ENCODE measurements at regions not wholly inside any gene's neighbourhood (a gene's known extent, or its start where the extent isn't known, plus 50 kb on each side); places are given as distances from the start of the nearest gene placed in this dataset.
"Not testable (repeated sequence)": the region's sequence is repeated elsewhere in the genome, so short reads cannot be mapped to it uniquely, and the experiment has no call there.

DNA sequence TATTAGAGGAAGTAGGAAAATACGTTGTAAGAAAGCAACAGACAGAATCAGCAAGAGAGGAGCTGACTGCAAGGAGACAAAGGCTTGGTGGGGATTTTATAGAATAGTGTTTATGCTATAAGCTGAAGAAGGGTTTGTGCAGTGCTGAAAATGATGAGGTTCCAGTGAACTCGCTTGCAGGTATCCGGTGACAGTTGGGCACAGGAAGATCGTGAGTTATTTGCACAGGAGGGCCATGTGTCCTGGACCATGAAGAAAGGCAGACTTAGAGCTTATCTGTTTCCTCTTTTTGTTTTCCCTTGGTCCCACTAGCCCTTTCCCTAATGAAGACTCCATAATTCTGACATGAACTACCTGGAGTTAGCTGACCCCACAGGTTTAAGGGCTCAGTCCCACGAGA lies 61.4 kb downstream of the NXNL2 start:
- CTCF ChIA-PET, result no interaction called here

DNA sequence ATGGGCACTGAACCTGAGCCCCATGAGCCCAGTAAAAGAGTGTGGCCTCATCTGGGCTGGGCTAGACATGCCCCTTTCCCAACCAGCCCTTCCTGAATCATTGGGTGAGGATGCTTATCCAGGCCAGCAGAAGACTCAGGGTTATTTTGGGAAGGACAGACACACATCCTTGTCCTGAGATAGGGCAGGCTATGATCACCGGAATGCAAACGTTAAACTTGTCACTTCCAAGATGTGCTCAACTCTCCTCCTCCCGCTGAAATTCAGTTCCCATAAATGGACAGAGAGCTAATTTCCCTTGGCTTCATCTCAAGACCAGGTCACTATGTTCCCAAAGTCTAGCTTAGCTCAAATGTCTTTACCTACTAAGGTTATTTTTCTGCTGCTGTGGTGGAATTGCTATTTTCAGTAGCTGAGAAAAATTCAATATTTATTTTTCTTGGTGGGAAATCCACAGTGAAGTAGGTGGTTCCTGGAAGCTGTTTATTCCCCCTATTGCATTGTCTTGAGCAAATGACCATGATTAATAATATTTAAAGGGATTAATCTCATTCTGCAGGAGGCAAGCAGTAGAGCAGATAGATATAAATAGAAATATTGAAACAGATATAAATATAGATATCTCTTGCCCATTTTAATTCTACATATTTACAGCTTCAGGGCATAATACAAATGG lies 70.0 kb downstream of the NXNL2 start:
- no peak overlapping the region for H3K27ac Mint-ChIP-seq
- DNase-seq, result no peak
- H3K9me3 Mint-ChIP-seq, result no peaks in the 10 kb centered on the region
- H3K4me3 Mint-ChIP-seq, result no peak overlapping the region
- H3K4me1 Mint-ChIP-seq, result no peaks in the 10 kb centered on the region
- ChIA-PET CTCF (no interaction called here), POLR2A (no interaction called here)
- no peaks in the 10 kb centered on the region for H3K36me3 Mint-ChIP-seq (ENCODE audit: low read depth)
- peaks cover 6% of the 10 kb centered on the region for H3K27me3 Mint-ChIP-seq

More for the DNA sequence above, 61.4 kb downstream of the NXNL2 start:
- no peak for DNase-seq
- Mint-ChIP-seq H3K27ac (no peak overlapping the region), H3K27me3 (peaks cover 35% of the 10 kb centered on the region), H3K36me3 (ENCODE audit: low read depth) (no peaks in the 10 kb centered on the region), H3K4me1 (peaks cover 9% of the 10 kb centered on the region), H3K4me3 (no peak overlapping the region), H3K9me3 (no peaks in the 10 kb centered on the region)
- POLR2A ChIA-PET, result no interaction called here

DNA sequence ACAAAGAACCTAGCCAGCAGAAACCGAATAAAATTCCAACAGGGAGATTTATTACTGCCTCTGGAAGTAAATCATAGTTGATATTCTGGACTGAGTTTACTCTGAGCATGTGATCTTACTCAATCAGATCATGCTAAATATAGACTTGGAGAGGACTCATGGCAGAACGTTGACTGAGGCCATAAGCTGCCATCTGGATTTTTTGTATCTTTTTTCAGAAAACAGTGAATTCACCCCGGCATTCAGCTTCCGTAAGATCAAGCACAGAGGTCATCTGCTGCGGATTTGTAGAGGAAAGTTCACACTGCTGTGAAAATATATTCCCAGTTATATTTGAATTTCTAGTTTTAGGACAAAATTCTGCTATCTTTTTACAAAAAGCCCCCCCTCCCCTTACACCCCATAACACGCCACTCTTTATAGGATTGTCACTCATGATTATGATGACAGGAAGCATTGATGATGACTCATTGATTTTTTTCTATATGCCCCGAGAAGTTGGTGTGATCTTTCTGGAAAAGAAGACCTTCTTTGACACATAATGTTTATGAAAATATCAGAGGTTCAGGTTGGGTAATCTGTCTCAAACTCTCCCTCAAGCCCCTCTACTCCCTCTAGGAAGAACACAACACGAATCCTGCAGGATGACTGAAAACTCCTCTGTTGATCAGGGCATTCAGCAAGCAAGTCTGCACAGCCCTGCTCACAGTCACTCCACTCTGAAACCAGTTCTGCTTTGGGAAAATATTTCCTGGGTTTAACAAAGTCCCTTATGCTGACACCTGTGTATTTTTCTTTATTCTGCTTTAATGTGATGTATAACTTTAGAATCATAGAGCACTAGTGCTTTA lies 70.8 kb downstream of the NXNL2 start:
- ChIA-PET POLR2A (no interaction called here), CTCF (no interaction called here)
- DNase-seq, result no peak
- H3K4me3 Mint-ChIP-seq, result no peak overlapping the region
- H3K27me3 Mint-ChIP-seq, result peaks cover 2% of the 10 kb centered on the region
- no peaks in the 10 kb centered on the region for H3K9me3 Mint-ChIP-seq
- H3K36me3 Mint-ChIP-seq (ENCODE audit: low read depth), result no peaks in the 10 kb centered on the region
- no peak overlapping the region for H3K27ac Mint-ChIP-seq
- H3K4me1 Mint-ChIP-seq, result no peaks in the 10 kb centered on the region

DNA sequence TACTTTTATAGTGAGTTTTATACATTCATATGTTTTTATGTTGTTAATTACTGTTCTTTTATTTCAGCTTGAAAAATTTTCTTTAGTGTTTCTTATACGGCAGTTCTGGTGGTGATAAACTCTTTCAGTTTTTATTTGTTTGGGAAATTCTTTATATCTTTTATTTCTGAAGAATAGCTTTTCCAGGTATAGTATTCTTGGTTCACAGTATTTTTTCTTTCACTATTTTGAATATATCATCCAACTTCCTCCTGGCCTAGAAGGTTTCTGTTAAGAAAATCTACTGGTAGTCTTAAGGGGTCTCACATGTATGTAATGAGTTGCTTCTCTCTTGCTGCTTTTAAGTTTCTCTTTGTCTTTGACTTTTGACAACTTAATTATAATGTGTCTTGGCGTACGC lies 79.4 kb downstream of the NXNL2 start:
- no peak overlapping the region for H3K4me3 Mint-ChIP-seq
- peaks cover 9% of the 10 kb centered on the region for H3K9me3 Mint-ChIP-seq
- DNase-seq, result no peak
- no peak overlapping the region for H3K27ac Mint-ChIP-seq
- H3K36me3 Mint-ChIP-seq (ENCODE audit: low read depth), result no peaks in the 10 kb centered on the region
- CTCF ChIA-PET, result interaction anchor here (0.6 to 1.2 kb wide), 2 partner anchors 35 to 105 kb away, joined by 3 to 7 read pairs; no protein-coding TSS in a partner anchor
- peaks cover 2% of the 10 kb centered on the region for H3K27me3 Mint-ChIP-seq
- POLR2A ChIA-PET, result no interaction called here
- no peaks in the 10 kb centered on the region for H3K4me1 Mint-ChIP-seq

DNA sequence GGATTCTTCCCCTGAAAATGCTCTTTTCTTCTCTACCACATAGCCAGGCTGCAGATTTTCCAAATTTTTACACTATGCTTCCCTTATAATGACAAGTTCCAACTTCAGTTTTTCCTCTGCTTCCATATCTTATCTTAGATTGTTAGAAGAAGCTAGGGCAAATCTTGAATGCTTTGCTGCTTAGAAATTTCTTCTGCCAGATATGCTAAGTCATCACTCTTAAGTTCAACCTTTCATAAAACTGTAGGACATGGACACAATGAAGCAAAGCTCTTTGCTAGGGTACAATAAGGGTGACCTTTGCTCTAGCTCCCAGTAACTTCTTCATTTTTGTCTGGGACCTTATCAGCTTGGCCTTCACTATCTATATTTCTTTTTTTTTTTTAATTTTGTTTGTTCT lies 88.7 kb downstream of the NXNL2 start:
- no peaks in the 10 kb centered on the region for H3K36me3 Mint-ChIP-seq (ENCODE audit: low read depth)
- no peaks in the 10 kb centered on the region for H3K4me1 Mint-ChIP-seq
- H3K27me3 Mint-ChIP-seq, result peaks cover 2% of the 10 kb centered on the region
- H3K4me3 Mint-ChIP-seq, result no peak overlapping the region
- ChIA-PET POLR2A (no interaction called here), CTCF (no interaction called here)
- no peaks in the 10 kb centered on the region for H3K9me3 Mint-ChIP-seq
- no peak for DNase-seq
- no peak overlapping the region for H3K27ac Mint-ChIP-seq

DNA sequence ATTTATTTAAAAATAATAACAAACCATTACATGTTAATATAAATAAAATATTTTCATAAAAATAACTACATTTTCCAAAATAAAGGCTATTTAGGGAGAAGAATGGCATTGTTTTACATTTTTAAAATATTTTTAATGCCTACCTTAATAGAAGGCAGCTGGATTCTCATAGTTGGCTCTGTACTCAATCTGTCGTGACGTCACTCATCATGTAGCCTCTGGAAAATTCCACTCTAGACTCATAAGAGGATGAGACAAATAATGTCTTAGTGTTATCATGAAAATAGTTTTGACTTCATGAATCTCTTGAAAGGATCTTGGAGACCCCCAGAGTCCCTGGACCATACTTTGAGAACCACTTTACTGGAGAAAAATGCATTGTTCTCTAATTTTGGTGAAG lies 93.1 kb downstream of the NXNL2 start:
- H3K27ac Mint-ChIP-seq, result no peak overlapping the region
- H3K4me3 Mint-ChIP-seq, result no peak overlapping the region
- ChIA-PET POLR2A (no interaction called here), CTCF (no interaction called here)
- H3K4me1 Mint-ChIP-seq, result no peaks in the 10 kb centered on the region
- H3K9me3 Mint-ChIP-seq, result no peaks in the 10 kb centered on the region
- no peaks in the 10 kb centered on the region for H3K27me3 Mint-ChIP-seq
- DNase-seq, result no peak
- no peaks in the 10 kb centered on the region for H3K36me3 Mint-ChIP-seq (ENCODE audit: low read depth)

DNA sequence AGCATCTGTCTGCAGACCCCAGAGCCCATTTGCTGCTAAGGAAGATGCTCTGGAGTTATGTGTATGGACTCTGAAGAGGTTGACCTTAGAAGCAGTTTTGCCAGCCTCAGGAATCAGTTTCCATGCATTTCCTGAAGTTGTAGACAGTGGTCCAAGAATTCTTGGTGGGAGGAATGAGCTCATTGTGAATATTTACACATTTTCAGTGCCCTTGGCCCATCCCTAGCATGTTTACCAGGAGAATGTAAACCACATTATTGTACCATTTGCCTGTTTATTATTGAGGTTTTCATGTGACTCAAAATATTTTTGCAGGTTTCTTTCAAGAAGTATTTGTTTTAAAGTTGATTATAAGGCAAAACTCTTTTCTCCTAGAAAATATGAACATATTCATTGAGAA lies 93.8 kb downstream of the NXNL2 start:
- Mint-ChIP-seq H3K27ac (no peak overlapping the region), H3K4me3 (no peak overlapping the region), H3K36me3 (ENCODE audit: low read depth) (no peaks in the 10 kb centered on the region), H3K9me3 (no peaks in the 10 kb centered on the region), H3K27me3 (no peaks in the 10 kb centered on the region), H3K4me1 (no peaks in the 10 kb centered on the region)
- POLR2A ChIA-PET, result no interaction called here
- CTCF ChIA-PET, result no interaction called here
- no peak for DNase-seq

DNA sequence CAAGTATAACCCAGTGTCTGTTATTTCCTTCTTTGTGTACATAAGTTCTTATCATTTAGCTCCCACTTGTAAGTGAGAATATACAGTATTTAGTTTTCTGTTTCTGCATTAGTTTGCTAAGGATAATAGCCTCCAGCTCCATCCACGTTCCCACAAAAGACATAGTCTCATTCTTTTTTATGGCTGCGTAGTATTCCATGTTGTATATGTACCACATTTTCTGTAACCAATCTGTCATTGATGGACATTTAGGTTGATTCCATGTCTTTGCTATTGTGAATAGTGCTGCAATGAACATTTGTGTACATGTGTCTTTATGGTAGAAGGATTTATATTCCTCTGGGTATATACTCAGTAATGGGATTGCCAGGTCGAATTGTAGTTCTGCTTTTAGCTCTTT lies 95.6 kb downstream of the NXNL2 start:
- CTCF ChIA-PET; H3K27ac Mint-ChIP-seq; H3K4me3 Mint-ChIP-seq; DNase-seq; POLR2A ChIA-PET; H3K4me1 Mint-ChIP-seq; H3K36me3 Mint-ChIP-seq (ENCODE audit: low read depth); H3K27me3 Mint-ChIP-seq; H3K9me3 Mint-ChIP-seq: not testable (repeated sequence)

DNA sequence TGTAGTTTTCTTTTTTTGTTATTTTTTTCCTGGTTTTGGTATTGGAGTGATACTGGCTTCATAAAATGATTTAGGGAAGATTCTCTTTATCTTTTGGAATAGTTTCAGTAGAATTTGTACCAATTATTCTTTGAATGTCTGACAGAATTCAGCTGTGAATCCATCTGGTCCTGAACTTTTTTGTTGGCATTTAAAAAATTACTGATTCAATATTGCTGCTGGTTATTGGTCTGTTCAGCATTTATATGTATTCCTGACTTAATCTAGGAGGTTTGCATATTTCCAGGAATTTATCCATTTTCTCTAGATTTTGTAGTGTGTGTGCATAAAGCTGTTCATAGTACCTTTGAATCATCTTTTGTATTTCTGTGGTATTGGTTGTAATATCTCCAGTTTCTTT lies 100.2 kb downstream of the NXNL2 start:
- Mint-ChIP-seq H3K27me3 (peaks cover 9% of the 10 kb centered on the region), H3K36me3 (ENCODE audit: low read depth) (no peaks in the 10 kb centered on the region), H3K4me1 (no peaks in the 10 kb centered on the region), H3K9me3 (peaks cover 2% of the 10 kb centered on the region), H3K27ac (no peak overlapping the region), H3K4me3 (no peak overlapping the region)
- ChIA-PET POLR2A (no interaction called here), CTCF (no interaction called here)
- DNase-seq, result no peak

DNA sequence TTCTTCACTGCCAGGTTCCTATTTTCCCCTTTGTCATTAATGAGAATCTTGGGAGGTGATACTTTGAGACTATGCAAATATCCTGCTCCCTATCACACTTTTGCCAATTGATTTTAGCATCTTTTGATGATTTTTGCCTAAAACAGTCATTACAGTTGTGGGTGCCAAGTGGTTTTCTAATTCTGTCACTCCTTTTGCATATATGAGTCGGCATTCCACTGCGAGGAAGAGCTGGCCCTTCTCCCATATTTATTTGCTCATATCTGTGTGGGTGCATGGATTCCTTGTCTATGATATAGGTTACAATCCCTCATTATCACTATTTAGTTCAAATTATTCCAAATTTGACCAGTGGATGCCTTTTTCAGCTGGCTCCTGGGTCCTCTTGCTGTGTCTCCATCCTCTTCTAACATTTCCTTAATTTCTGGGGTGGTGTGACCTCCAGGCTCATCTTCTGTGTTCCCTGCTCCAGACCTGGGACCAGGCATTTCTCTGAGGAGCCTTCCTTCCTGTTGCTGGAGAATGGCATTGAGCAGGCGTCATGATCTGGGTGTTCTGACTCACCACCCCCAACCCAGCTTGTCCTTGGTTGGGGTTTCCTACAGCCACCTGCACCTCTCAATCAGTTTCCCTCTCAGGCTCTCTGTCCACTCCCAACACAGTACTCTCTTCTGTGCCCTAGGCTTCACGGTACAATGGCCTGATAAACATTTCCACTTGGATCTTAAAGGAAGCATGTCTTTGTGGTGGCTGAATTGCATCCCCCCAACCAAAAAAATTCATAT lies 106.7 kb downstream of the NXNL2 start:
- POLR2A ChIA-PET, result no interaction called here
- Mint-ChIP-seq H3K36me3 (ENCODE audit: low read depth) (no peaks in the 10 kb centered on the region), H3K27me3 (peaks cover 5% of the 10 kb centered on the region), H3K4me3 (no peak overlapping the region), H3K27ac (no peak overlapping the region), H3K9me3 (no peaks in the 10 kb centered on the region), H3K4me1 (no peaks in the 10 kb centered on the region)
- no peak for DNase-seq
- CTCF ChIA-PET, result no interaction called here

DNA sequence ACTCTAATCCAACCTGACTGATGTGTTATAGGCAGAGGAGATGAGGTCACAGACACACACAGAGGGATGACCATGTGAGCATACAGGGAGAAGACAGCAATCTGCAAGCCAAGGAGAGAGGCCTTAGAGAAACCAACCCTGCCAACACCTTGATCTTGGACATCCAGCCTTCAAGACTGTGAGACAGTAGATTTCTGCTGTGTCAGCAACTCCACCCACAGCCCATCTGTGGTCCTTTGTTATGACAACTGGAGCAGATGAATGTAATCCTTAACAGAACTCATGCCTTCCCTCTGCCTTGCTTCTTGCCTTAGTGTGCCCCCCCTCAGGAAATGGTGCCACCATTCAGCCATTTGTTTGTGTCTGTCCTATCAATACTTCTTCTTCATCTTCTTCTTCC lies 107.4 kb downstream of the NXNL2 start:
- H3K36me3 Mint-ChIP-seq (ENCODE audit: low read depth), result no peaks in the 10 kb centered on the region
- no peak overlapping the region for H3K27ac Mint-ChIP-seq
- peaks cover 4% of the 10 kb centered on the region for H3K27me3 Mint-ChIP-seq
- ChIA-PET POLR2A (no interaction called here), CTCF (no interaction called here)
- H3K4me1 Mint-ChIP-seq, result no peaks in the 10 kb centered on the region
- no peak for DNase-seq
- H3K4me3 Mint-ChIP-seq, result no peak overlapping the region
- no peaks in the 10 kb centered on the region for H3K9me3 Mint-ChIP-seq

DNA sequence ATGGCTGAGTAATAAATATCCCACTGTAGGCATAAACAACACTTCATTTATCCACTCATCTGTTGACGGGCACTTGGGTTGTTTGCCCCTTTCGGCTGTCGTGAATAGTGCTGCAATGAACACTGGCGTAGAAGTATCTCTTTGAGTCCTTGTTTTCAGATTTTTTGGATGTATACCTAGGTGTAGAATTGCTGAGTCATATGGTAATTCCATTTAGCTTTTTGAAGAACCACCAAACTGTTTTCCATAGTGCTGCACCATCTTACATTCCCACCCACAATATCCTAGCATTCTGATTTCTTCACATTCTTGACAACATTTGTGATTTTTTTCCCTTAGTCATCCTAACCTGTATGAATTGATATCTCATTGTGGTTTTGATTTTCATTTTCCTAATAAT lies 109.0 kb downstream of the NXNL2 start:
- H3K27me3 Mint-ChIP-seq, result no peaks in the 10 kb centered on the region
- DNase-seq, result no peak
- H3K27ac Mint-ChIP-seq, result no peak overlapping the region
- ChIA-PET CTCF (no interaction called here), POLR2A (no interaction called here)
- no peak overlapping the region for H3K4me3 Mint-ChIP-seq
- H3K4me1 Mint-ChIP-seq, result no peaks in the 10 kb centered on the region
- H3K36me3 Mint-ChIP-seq (ENCODE audit: low read depth), result no peaks in the 10 kb centered on the region
- H3K9me3 Mint-ChIP-seq, result no peaks in the 10 kb centered on the region

DNA sequence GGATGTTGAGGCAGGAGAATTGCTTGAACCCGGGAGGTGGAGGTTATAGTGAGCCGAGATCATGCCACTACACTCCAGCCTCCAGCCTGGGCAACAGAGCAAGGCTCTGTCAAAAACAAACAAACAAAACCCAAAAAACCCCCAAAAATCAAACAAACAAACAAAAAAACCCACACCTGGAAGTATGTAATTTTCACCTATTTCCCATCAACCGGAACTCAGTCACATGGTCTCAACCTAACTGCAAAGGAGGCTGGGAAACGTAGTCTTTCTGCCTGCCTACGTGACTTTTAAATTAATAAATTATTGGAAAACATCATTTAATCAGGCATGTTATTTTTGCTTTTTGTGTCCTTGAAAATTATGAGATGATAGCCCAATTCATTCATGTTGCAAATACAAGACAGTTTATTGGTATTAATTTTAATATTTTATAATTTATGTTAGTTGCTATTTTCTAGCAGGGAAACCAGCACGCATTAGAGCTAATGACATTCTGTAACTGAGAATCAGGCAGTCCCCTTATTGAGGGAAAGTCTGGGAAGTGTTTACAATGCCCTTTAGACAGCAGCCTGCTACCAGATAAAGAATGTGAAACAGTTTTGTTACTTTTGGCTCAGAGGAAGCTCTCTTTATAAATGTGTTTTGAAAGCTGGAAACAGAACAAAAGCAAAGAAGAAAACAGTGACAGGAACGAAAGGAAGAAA lies 110.3 kb downstream of the NXNL2 start:
- ChIA-PET POLR2A (no interaction called here), CTCF (no interaction called here)
- DNase-seq, result no peak
- no peaks in the 10 kb centered on the region for H3K36me3 Mint-ChIP-seq (ENCODE audit: low read depth)
- H3K4me1 Mint-ChIP-seq, result no peaks in the 10 kb centered on the region
- no peak overlapping the region for H3K27ac Mint-ChIP-seq
- H3K27me3 Mint-ChIP-seq, result no peaks in the 10 kb centered on the region
- H3K9me3 Mint-ChIP-seq, result no peaks in the 10 kb centered on the region
- H3K4me3 Mint-ChIP-seq, result no peak overlapping the region

All from activated CD4-positive, alpha-beta memory T cell treated with anti-CD3 and anti-CD28 coated beads, Interleukin-2, amount 10 ng/mL, durations not matched to agents 7 days and 5 days (primary cell).